ENCODE measurements at regions not wholly inside any gene's neighbourhood (a gene's known extent, or its start where the extent isn't known, plus 50 kb on each side); places are given as distances from the start of the nearest gene placed in this dataset.

- CTCF ChIA-PET: interaction anchor here (1.8 kb wide), 1 partner anchor 72 kb away, joined by 7 read pairs; no protein-coding TSS in a partner anchor
- no peak for FAIRE-seq
Observed at GRCh38 chr9:79201636-79202035, 370.1 kb upstream of the TLE4 start.

GRCh38 chr9:79208791-79209396 is 362.9 kb upstream of the TLE4 start:
- no peak for ATAC-seq
- Histone ChIP-seq H3K27ac (no peak overlapping the region), H3K4me3 (no peak overlapping the region), H3K9me3 (no peaks in the 10 kb centered on the region), H3K4me2 (no peak overlapping the region), H3K4me1 (no peaks in the 10 kb centered on the region)
- ChIA-PET CTCF (interaction anchor here (1.0 kb wide), 1 partner anchor 157 kb away, joined by 5 read pairs; no protein-coding TSS in a partner anchor), POLR2A (no interaction called here)
- FAIRE-seq: no peak
- TF ChIP-seq FOSB (CRISPR knock-in tag; IDR thresholded peaks at IDR 0.05) (no peak), MAX (IDR thresholded peaks at IDR 0.05) (no peak), SREBF2 (IDR thresholded peaks at IDR 0.05) (no peak), MAZ (IDR thresholded peaks at IDR 0.05; ENCODE audit: borderline replicate concordance, low read depth, low read length) (no peak), CBX8 (IDR thresholded peaks at IDR 0.05) (no peak), TFCP2L1 (CRISPR knock-in tag; IDR thresholded peaks at IDR 0.05) (no peak), EP300 (IDR thresholded peaks at IDR 0.05) (no peak), JUN (IDR thresholded peaks at IDR 0.05) (no peak), ZSCAN20 (CRISPR knock-in tag; IDR thresholded peaks at IDR 0.05) (no peak), ESRRA (IDR thresholded peaks at IDR 0.05; ENCODE audit: borderline replicate concordance, low read length) (no peak), ZC3H11A (IDR thresholded peaks at IDR 0.05) (no peak)
- 86% methylated on average over 5 of the region's 5 CpGs for whole genome bisulfite sequencing (ENCODE audit: missing lambda C conversion rate)
- DNase-seq (ENCODE audit: low read depth in 1 of 2, low spot score in 1 of 2): no peak

More at GRCh38 chr9:79201636-79202035, 370.1 kb upstream of the TLE4 start:
- Histone ChIP-seq H3K4me1 (no peaks in the 10 kb centered on the region), H3K9me3 (no peaks in the 10 kb centered on the region), H3K4me2 (no peak overlapping the region), H3K27ac (no peak overlapping the region), H3K4me3 (no peak overlapping the region)
- POLR2A ChIA-PET: no interaction called here
- DNase-seq (ENCODE audit: low read depth in 1 of 2, low spot score in 1 of 2) (no peak), ATAC-seq (no peak)
- TF ChIP-seq RARB (CRISPR knock-in tag; IDR thresholded peaks at IDR 0.05): no peak
- no peak for TF ChIP-seq CEBPB (IDR thresholded peaks at IDR 0.05)
- TF ChIP-seq HEYL (CRISPR knock-in tag; IDR thresholded peaks at IDR 0.05): no peak
- no peak for TF ChIP-seq FOXS1 (CRISPR knock-in tag; IDR thresholded peaks at IDR 0.05)
- no peak for TF ChIP-seq KDM5A (IDR thresholded peaks at IDR 0.05)
- TF ChIP-seq HES2 (IDR thresholded peaks at IDR 0.05): no peak
- no peak for TF ChIP-seq CTCF (IDR thresholded peaks at IDR 0.05)
- no peak for TF ChIP-seq BHLHE40 (IDR thresholded peaks at IDR 0.05; ENCODE audit: low read depth, low read length)
- no peak for TF ChIP-seq POLR2AphosphoS2 (conservative IDR thresholded peaks at IDR 0.05; ENCODE audit: low read length)
- no peak for TF ChIP-seq TFCP2L1 (CRISPR knock-in tag; IDR thresholded peaks at IDR 0.05)
- no peak for TF ChIP-seq RNF2 (IDR thresholded peaks at IDR 0.05; ENCODE audit: borderline replicate concordance, low read depth)
- TF ChIP-seq CHD2 (IDR thresholded peaks at IDR 0.05; ENCODE audit: low read length, partially characterized antibody): no peak
- TF ChIP-seq ATOH8 (CRISPR knock-in tag; IDR thresholded peaks at IDR 0.05; ENCODE audit: low read depth): no peak
- TF ChIP-seq ELK1 (IDR thresholded peaks at IDR 0.05; ENCODE audit: low read depth, low read length): no peak
- no peak for TF ChIP-seq ZSCAN20 (CRISPR knock-in tag; IDR thresholded peaks at IDR 0.05)
- no peak for TF ChIP-seq NFE2L2 (conservative IDR thresholded peaks at IDR 0.05; ENCODE audit: low read length)
- WGBS (ENCODE audit: missing lambda C conversion rate): 41% methylated on average over 2 of the region's 2 CpGs
